ENCODE measurements at regions not wholly inside any gene's neighbourhood (a gene's known extent, or its start where the extent isn't known, plus 50 kb on each side); places are given as distances from the start of the nearest gene placed in this dataset.

GRCh38 chr10:129307141-129307540 lies 159.9 kb upstream of the MGMT start:
- no peak for TF ChIP-seq CTCF (IDR thresholded peaks at IDR 0.05; ENCODE audit: low read depth, low read length)
- TF ChIP-seq EZH2phosphoT487 (IDR thresholded peaks at IDR 0.05; ENCODE audit: low read depth): no peak

Measured in OCI-LY3 (cell line).